ENCODE measurements at regions not wholly inside any gene's neighbourhood (a gene's known extent, or its start where the extent isn't known, plus 50 kb on each side); places are given as distances from the start of the nearest gene placed in this dataset.

DNA sequence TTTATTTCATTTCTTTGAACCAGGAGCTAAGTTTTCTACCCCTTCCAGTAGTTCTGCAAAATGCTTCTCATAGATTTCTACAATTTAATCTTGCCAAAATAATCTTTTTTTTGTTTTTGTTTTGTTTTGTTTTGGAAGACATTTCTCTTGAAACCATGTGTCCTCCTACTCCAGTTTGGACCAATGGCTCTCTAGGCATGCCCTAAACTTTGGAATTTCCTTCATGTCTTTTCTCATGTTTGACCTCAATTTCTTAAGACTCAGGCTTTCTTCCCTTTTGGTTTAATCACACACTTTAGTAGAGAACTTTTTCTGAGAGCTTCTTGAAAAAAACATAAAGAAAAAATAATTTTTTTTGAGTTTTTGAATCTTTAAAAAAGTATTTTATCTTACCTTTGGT, 173.8 kb downstream of the GJA1 start:
- Histone ChIP-seq H3K4me1 (no peaks in the 10 kb centered on the region), H3K4me3 (no peak overlapping the region), H3K27ac (no peak overlapping the region), H3K36me3 (no peaks in the 10 kb centered on the region), H3K9me3 (no peaks in the 10 kb centered on the region), H3K27me3 (no peaks in the 10 kb centered on the region)
- TF ChIP-seq CTCF (IDR thresholded peaks at IDR 0.05) (no peak), POLR2AphosphoS5 (IDR thresholded peaks at IDR 0.05) (no peak), POLR2A (IDR thresholded peaks at IDR 0.05) (no peak), EP300 (IDR thresholded peaks at IDR 0.05) (no peak)
- ATAC-seq = no peak

DNA sequence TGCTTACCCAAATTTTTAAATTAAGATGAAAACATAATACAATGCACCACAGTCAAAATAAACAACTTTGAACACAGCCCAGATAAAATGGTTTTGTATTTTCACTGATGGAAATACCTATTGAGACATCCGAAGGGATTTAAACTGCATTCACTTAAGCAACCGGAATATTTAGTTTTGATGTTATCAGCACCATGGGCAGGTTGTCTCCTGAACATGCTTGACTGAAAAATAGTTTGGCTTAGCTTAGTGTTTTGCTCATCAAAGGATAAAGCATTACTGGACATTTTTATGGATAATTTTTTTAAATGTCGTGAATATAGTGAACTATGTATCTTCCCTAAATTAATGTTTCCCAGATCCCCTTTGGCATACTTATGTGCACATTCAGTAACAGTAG, 177.5 kb downstream of the GJA1 start:
- Histone ChIP-seq H3K4me1 (no peaks in the 10 kb centered on the region), H3K27me3 (no peaks in the 10 kb centered on the region), H3K4me3 (no peak overlapping the region), H3K36me3 (no peaks in the 10 kb centered on the region), H3K27ac (no peak overlapping the region), H3K9me3 (no peaks in the 10 kb centered on the region)
- 82 to 86% methylated on average over 3 of the region's 3 CpGs for WGBS, 2 donors (ENCODE audit: low coverage in 1 of 2)
- no peak for TF ChIP-seq POLR2AphosphoS5 (IDR thresholded peaks at IDR 0.05)
- TF ChIP-seq POLR2A (IDR thresholded peaks at IDR 0.05) = no peak
- TF ChIP-seq EP300 (IDR thresholded peaks at IDR 0.05) = no peak
- TF ChIP-seq CTCF (IDR thresholded peaks at IDR 0.05) = no peak
- no peak for ATAC-seq

DNA sequence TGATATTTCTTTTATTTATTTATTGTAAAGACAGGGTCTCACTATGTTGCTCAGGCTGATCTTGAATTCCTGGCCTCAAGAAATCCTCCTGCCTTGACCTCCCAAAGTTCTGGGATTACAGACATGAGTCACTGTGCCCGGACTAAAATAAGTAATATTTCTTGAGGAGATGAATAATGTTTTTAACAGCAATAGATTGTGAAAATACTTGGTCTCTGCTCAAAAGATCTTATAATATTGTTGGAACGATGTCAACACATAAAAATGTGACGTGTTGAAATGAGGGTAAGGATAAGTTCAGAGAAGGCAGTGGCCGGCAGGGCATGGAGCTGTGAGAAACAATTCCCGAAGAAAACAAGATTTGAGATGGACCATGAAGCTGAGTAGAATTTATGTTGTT, 178.7 kb downstream of the GJA1 start:
- no peaks in the 10 kb centered on the region for H3K9me3 ChIP-seq
- no peak for TF ChIP-seq EP300 (IDR thresholded peaks at IDR 0.05)
- TF ChIP-seq POLR2AphosphoS5 (IDR thresholded peaks at IDR 0.05) = no peak
- TF ChIP-seq POLR2A (IDR thresholded peaks at IDR 0.05) = no peak
- no peak for TF ChIP-seq CTCF (IDR thresholded peaks at IDR 0.05)
- no peak for ATAC-seq
- no peak overlapping the region for H3K4me3 ChIP-seq
- H3K27ac ChIP-seq = no peak overlapping the region
- no peaks in the 10 kb centered on the region for H3K27me3 ChIP-seq
- 63 to 86% methylated on average over 4 to 5 of the region's 5 CpGs for whole genome bisulfite sequencing, 2 donors (ENCODE audit: low coverage in 1 of 2)
- H3K36me3 ChIP-seq = no peaks in the 10 kb centered on the region
- no peaks in the 10 kb centered on the region for H3K4me1 ChIP-seq

DNA sequence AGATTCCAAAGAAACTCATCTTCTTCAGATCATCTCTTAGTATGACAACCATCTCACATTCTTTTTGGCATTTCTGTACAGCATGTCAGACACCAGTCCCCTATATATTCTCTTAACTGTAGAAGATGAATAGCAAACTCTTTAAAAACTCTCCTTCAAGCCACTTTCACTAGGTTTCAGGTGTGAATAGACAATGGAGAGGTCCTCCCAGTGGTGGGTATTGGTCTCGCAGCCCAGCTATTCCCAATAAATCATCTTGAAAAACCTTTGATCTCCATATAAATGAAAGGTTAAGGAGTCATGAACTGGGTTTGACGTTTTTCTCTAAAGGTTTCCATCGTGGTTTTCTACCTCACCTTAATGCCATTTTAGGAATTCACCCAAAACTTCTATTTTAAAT, 180.0 kb downstream of the GJA1 start:
- H3K36me3 ChIP-seq = no peaks in the 10 kb centered on the region
- H3K4me1 ChIP-seq = no peaks in the 10 kb centered on the region
- no peaks in the 10 kb centered on the region for H3K9me3 ChIP-seq
- ATAC-seq = no peak
- H3K27me3 ChIP-seq = no peaks in the 10 kb centered on the region
- TF ChIP-seq POLR2AphosphoS5 (IDR thresholded peaks at IDR 0.05) (no peak), EP300 (IDR thresholded peaks at IDR 0.05) (no peak), CTCF (IDR thresholded peaks at IDR 0.05) (no peak), POLR2A (IDR thresholded peaks at IDR 0.05) (no peak)
- H3K27ac ChIP-seq = no peak overlapping the region
- WGBS, 2 donors (ENCODE audit: low coverage in 1 of 2) = 72 to 93% methylated on average over 2 to 3 of the region's 3 CpGs
- H3K4me3 ChIP-seq = no peak overlapping the region

DNA sequence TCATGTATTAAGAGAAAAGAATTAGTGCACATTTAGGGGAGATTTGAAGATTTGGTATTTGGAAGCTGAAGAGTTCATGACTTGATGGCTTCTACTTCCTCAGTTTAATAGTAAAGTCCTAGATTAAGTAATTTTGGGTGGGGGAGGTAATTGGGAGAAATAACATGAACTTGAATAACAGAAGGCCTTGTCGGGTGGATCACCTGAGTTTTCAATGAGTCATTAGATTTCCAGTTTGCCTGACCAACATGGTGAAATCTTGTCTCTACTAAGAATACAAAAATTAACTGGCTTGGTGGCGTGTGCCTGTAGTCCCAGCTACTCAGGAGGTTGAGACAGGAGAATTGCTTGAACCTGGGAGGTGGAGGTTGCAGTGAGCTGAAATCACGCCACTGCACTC, 181.0 kb downstream of the GJA1 start:
- no peak overlapping the region for H3K27ac ChIP-seq
- H3K4me3 ChIP-seq = no peak overlapping the region
- ATAC-seq = no peak
- no peaks in the 10 kb centered on the region for H3K4me1 ChIP-seq
- no peaks in the 10 kb centered on the region for H3K36me3 ChIP-seq
- no peaks in the 10 kb centered on the region for H3K9me3 ChIP-seq
- WGBS, 2 donors (ENCODE audit: low coverage in 1 of 2) = 88 to 93% methylated on average over 3 of the region's 3 CpGs
- TF ChIP-seq CTCF (IDR thresholded peaks at IDR 0.05) (no peak), POLR2A (IDR thresholded peaks at IDR 0.05) (no peak), POLR2AphosphoS5 (IDR thresholded peaks at IDR 0.05) (no peak), EP300 (IDR thresholded peaks at IDR 0.05) (no peak)
- H3K27me3 ChIP-seq = no peaks in the 10 kb centered on the region

Data from gastroesophageal sphincter (tissue), 4 donors.